Vagina (tissue), 2 donors: ENCODE measurements at regions not wholly inside any gene's neighbourhood (a gene's known extent, or its start where the extent isn't known, plus 50 kb on each side); places are given as distances from the start of the nearest gene placed in this dataset.

Experiments used
- CTCF ChIP-seq, 3 experiments: fragments of 450-650 bp in 2 of 3; fragments of 200-600 bp in 1 of 3; sonication (generic) in 1 of 3; IDR thresholded peaks; one replicate each; pipeline ENCODE4 v1.5.1; 2017 to 2019; ENCODE audit warnings: antibody characterized with exemption in 3 of 3, mild to moderate bottlenecking in 2 of 3, moderate library complexity in 2 of 3
- POLR2A ChIP-seq, 2 donors: fragments of 450-650 bp; IDR thresholded peaks; one replicate each; pipeline ENCODE4 v1.6.1; 2017; ENCODE audit warnings: antibody characterized with exemption in 2 of 2, mild to moderate bottlenecking in 2 of 2, moderate library complexity in 2 of 2
- POLR2AphosphoS5 ChIP-seq, 2 donors: sonication (generic); formaldehyde crosslinking; IDR thresholded peaks; one replicate each; pipeline ENCODE4 v1.9.0; 2017; ENCODE audit warnings: antibody characterized with exemption in 2 of 2, mild to moderate bottlenecking in 2 of 2, low read depth in 1 of 2; ENCODE audit not compliant: insufficient read depth in 1 of 2

GRCh38 chr11:96697466-96697865 lies 307.7 kb downstream of the JRKL start:
- TF ChIP-seq CTCF (IDR thresholded peaks at IDR 0.05) (no peak), POLR2A (IDR thresholded peaks at IDR 0.05) (no peak), POLR2AphosphoS5 (IDR thresholded peaks at IDR 0.05; ENCODE audit: insufficient read depth in 1 of 2, low read depth in 1 of 2) (no peak)
